ENCODE measurements at regions not wholly inside any gene's neighbourhood (a gene's known extent, or its start where the extent isn't known, plus 50 kb on each side); places are given as distances from the start of the nearest gene placed in this dataset.
"Not testable (repeated sequence)": the region's sequence is repeated elsewhere in the genome, so short reads cannot be mapped to it uniquely, and the experiment has no call there.

- no peak overlapping the region for H2AFZ ChIP-seq (ENCODE audit: low read length)
- H3K27me3 ChIP-seq (ENCODE audit: insufficient read depth, low read length): no peaks in the 10 kb centered on the region
- DNase-seq (ENCODE audit: insufficient read length, low spot score, missing footprints): no peak
- H3K4me1 ChIP-seq (ENCODE audit: insufficient read depth, low read length): no peaks in the 10 kb centered on the region
- no peak overlapping the region for H3K4me3 ChIP-seq (ENCODE audit: insufficient read depth, low read length)
- no peaks in the 10 kb centered on the region for H3K79me2 ChIP-seq (ENCODE audit: insufficient read depth, low read length)
- H3K9me3 ChIP-seq (ENCODE audit: low read depth, low read length): peaks cover 2% of the 10 kb centered on the region
- H4K20me1 ChIP-seq (ENCODE audit: insufficient read depth, low read length): no peaks in the 10 kb centered on the region
- no peak overlapping the region for H3K4me2 ChIP-seq (ENCODE audit: insufficient read depth, low read length)
- H3K27ac ChIP-seq (ENCODE audit: low read depth, low read length): no peak overlapping the region
- no peak for TF ChIP-seq CTCF (IDR thresholded peaks at IDR 0.05; ENCODE audit: extremely low read depth, low read depth, low read length)
- no peaks in the 10 kb centered on the region for H3K36me3 ChIP-seq (ENCODE audit: insufficient read depth, low read length)
Measured at GRCh38 chr5:166625210-166625865, 1666.1 kb upstream of the WWC1 start.

- TF ChIP-seq CTCF (IDR thresholded peaks at IDR 0.05; ENCODE audit: extremely low read depth, low read depth, low read length): no peak
- no peaks in the 10 kb centered on the region for H4K20me1 ChIP-seq (ENCODE audit: insufficient read depth, low read length)
- no peaks in the 10 kb centered on the region for H3K27me3 ChIP-seq (ENCODE audit: insufficient read depth, low read length)
- H3K4me1 ChIP-seq (ENCODE audit: insufficient read depth, low read length): no peaks in the 10 kb centered on the region
- H3K36me3 ChIP-seq (ENCODE audit: insufficient read depth, low read length): no peaks in the 10 kb centered on the region
- no peak overlapping the region for H2AFZ ChIP-seq (ENCODE audit: low read length)
- no peak for DNase-seq (ENCODE audit: insufficient read length, low spot score, missing footprints)
- H3K79me2 ChIP-seq (ENCODE audit: insufficient read depth, low read length): no peaks in the 10 kb centered on the region
- H3K4me2 ChIP-seq (ENCODE audit: insufficient read depth, low read length): no peak overlapping the region
- H3K9me3 ChIP-seq (ENCODE audit: low read depth, low read length): no peaks in the 10 kb centered on the region
- H3K27ac ChIP-seq (ENCODE audit: low read depth, low read length): no peak overlapping the region
- H3K4me3 ChIP-seq (ENCODE audit: insufficient read depth, low read length): no peak overlapping the region
Measured at GRCh38 chr5:166637295-166637694, 1654.2 kb upstream of the WWC1 start.

GRCh38 chr5:166639151-166639550 is 1652.3 kb upstream of the WWC1 start:
- TF ChIP-seq CTCF (IDR thresholded peaks at IDR 0.05; ENCODE audit: extremely low read depth, low read depth, low read length): no peak

GRCh38 chr5:166640136-166640535 is 1651.3 kb upstream of the WWC1 start:
- H3K4me3 ChIP-seq (ENCODE audit: insufficient read depth, low read length); H3K9me3 ChIP-seq (ENCODE audit: low read depth, low read length); H3K27ac ChIP-seq (ENCODE audit: low read depth, low read length); H3K79me2 ChIP-seq (ENCODE audit: insufficient read depth, low read length); H3K27me3 ChIP-seq (ENCODE audit: insufficient read depth, low read length); H3K36me3 ChIP-seq (ENCODE audit: insufficient read depth, low read length); H2AFZ ChIP-seq (ENCODE audit: low read length); H3K4me2 ChIP-seq (ENCODE audit: insufficient read depth, low read length); DNase-seq (ENCODE audit: insufficient read length, low spot score, missing footprints); H4K20me1 ChIP-seq (ENCODE audit: insufficient read depth, low read length); H3K4me1 ChIP-seq (ENCODE audit: insufficient read depth, low read length): not testable (repeated sequence)

More at GRCh38 chr5:166639151-166639550, 1652.3 kb upstream of the WWC1 start:
- no peaks in the 10 kb centered on the region for H3K27me3 ChIP-seq (ENCODE audit: insufficient read depth, low read length)
- H3K9me3 ChIP-seq (ENCODE audit: low read depth, low read length): no peaks in the 10 kb centered on the region
- no peaks in the 10 kb centered on the region for H4K20me1 ChIP-seq (ENCODE audit: insufficient read depth, low read length)
- DNase-seq (ENCODE audit: insufficient read length, low spot score, missing footprints): no peak
- no peaks in the 10 kb centered on the region for H3K4me1 ChIP-seq (ENCODE audit: insufficient read depth, low read length)
- no peaks in the 10 kb centered on the region for H3K36me3 ChIP-seq (ENCODE audit: insufficient read depth, low read length)
- no peak overlapping the region for H2AFZ ChIP-seq (ENCODE audit: low read length)
- no peaks in the 10 kb centered on the region for H3K79me2 ChIP-seq (ENCODE audit: insufficient read depth, low read length)
- no peak overlapping the region for H3K27ac ChIP-seq (ENCODE audit: low read depth, low read length)
- no peak overlapping the region for H3K4me2 ChIP-seq (ENCODE audit: insufficient read depth, low read length)
- no peak overlapping the region for H3K4me3 ChIP-seq (ENCODE audit: insufficient read depth, low read length)
